Activated CD4-positive, alpha-beta T cell treated with anti-CD3 and anti-CD28 coated beads for 4 hours (primary cell): ENCODE measurements at regions not wholly inside any gene's neighbourhood (a gene's known extent, or its start where the extent isn't known, plus 50 kb on each side); places are given as distances from the start of the nearest gene placed in this dataset.
"Not testable (repeated sequence)": the region's sequence is repeated elsewhere in the genome, so short reads cannot be mapped to it uniquely, and the experiment has no call there.

Experiments
- DNase-seq, 2 donors: peaks; one replicate each; pipeline ENCODE4 v3.0.0-alpha.2; 2020

GRCh38 chr13:65343898-65344663 is 1886.1 kb downstream of the PCDH9 start:
- DNase-seq, result no peak

- DNase-seq, result no peak
These were observed 1887.4 kb downstream of the PCDH9 start for GRCh38 chr13:65342541-65343337.

- no peak for DNase-seq
These were observed 1890.9 kb downstream of the PCDH9 start for GRCh38 chr13:65339241-65339640.

GRCh38 chr13:65336916-65337315 is 1893.2 kb downstream of the PCDH9 start:
- no peak for DNase-seq

- DNase-seq, result no peak
These were observed 1893.9 kb downstream of the PCDH9 start for GRCh38 chr13:65336087-65336749.

- no peak for DNase-seq
These were observed 1899.4 kb downstream of the PCDH9 start for GRCh38 chr13:65330691-65331090.

- no peak for DNase-seq
These were observed 1899.8 kb downstream of the PCDH9 start for GRCh38 chr13:65330287-65330686.

GRCh38 chr13:65323192-65323591 is 1906.9 kb downstream of the PCDH9 start:
- not testable (repeated sequence) for DNase-seq

- DNase-seq, result not testable (repeated sequence)
These were observed 1908.7 kb downstream of the PCDH9 start for GRCh38 chr13:65321423-65321822.

GRCh38 chr13:65314008-65314407 is 1916.1 kb downstream of the PCDH9 start:
- DNase-seq, result no peak

- no peak for DNase-seq
These were observed 1919.3 kb downstream of the PCDH9 start for GRCh38 chr13:65310663-65311328.

- DNase-seq, result no peak
These were observed 1920.2 kb downstream of the PCDH9 start for GRCh38 chr13:65309906-65310305.

- DNase-seq, result not testable (repeated sequence)
These were observed 1921.4 kb downstream of the PCDH9 start for GRCh38 chr13:65308729-65309128.

GRCh38 chr13:65307056-65307455 is 1923.1 kb downstream of the PCDH9 start:
- no peak for DNase-seq

GRCh38 chr13:65302691-65303090 is 1927.4 kb downstream of the PCDH9 start:
- no peak for DNase-seq

- DNase-seq, result no peak
These were observed 1928.6 kb downstream of the PCDH9 start for GRCh38 chr13:65301506-65301905.

GRCh38 chr13:65300220-65300619 is 1929.9 kb downstream of the PCDH9 start:
- no peak for DNase-seq

GRCh38 chr13:65293530-65294198 is 1936.5 kb downstream of the PCDH9 start:
- no peak for DNase-seq

GRCh38 chr13:65292488-65292901 is 1937.6 kb downstream of the PCDH9 start:
- no peak for DNase-seq

GRCh38 chr13:65287405-65287804 is 1942.7 kb downstream of the PCDH9 start:
- DNase-seq, result no peak

GRCh38 chr13:65275838-65276630 is 1954.1 kb downstream of the PCDH9 start:
- no peak for DNase-seq

GRCh38 chr13:65275108-65275507 is 1955.0 kb downstream of the PCDH9 start:
- no peak for DNase-seq
